ENCODE measurements at regions not wholly inside any gene's neighbourhood (a gene's known extent, or its start where the extent isn't known, plus 50 kb on each side); places are given as distances from the start of the nearest gene placed in this dataset.

DNA sequence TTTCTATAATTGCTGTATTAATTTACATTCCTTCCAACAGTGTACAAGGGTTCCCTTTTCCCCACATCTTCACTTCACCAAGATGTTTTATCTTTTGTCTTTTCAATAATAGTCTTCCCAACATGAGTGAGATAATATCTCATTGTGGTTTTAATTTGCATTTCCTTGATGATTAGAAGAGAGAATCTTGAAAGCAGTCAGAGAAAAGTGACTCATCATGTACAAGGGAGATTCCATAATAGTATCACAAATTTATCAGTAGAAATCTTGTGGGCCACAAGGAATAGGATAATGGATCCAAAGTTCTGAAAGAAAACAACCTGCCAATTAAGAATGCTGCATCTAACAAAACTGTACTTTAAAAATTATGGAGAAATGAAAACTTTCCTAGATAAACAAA, 189.3 kb downstream of the NECTIN3 start:
- TF ChIP-seq CTCF (IDR thresholded peaks at IDR 0.05) (no peak), POLR2A (IDR thresholded peaks at IDR 0.05) (no peak)

Measured in body of pancreas (tissue), 4 donors.